HG03442 (cell line): ENCODE measurements at regions not wholly inside any gene's neighbourhood (a gene's known extent, or its start where the extent isn't known, plus 50 kb on each side); places are given as distances from the start of the nearest gene placed in this dataset.
A peak's percentile ranks its signal among the peaks of the same experiment; 100 is the strongest.
"Not testable (repeated sequence)": the region's sequence is repeated elsewhere in the genome, so short reads cannot be mapped to it uniquely, and the experiment has no call there.

Experiments
- ATAC-seq: cut with Tn5 transposase; IDR thresholded peaks from one replicate; pipeline ENCODE4 v1.9.1; 2021; ENCODE audit warnings: mild to moderate bottlenecking, moderate library complexity; ENCODE audit not compliant: unreplicated experiment

- ATAC-seq, result no peak
Measured at GRCh38 chr3:56927855-56928254, 126.1 kb upstream of the ARHGEF3 start.

- no peak for ATAC-seq
Measured at GRCh38 chr3:56926947-56927282, 125.2 kb upstream of the ARHGEF3 start.

DNA sequence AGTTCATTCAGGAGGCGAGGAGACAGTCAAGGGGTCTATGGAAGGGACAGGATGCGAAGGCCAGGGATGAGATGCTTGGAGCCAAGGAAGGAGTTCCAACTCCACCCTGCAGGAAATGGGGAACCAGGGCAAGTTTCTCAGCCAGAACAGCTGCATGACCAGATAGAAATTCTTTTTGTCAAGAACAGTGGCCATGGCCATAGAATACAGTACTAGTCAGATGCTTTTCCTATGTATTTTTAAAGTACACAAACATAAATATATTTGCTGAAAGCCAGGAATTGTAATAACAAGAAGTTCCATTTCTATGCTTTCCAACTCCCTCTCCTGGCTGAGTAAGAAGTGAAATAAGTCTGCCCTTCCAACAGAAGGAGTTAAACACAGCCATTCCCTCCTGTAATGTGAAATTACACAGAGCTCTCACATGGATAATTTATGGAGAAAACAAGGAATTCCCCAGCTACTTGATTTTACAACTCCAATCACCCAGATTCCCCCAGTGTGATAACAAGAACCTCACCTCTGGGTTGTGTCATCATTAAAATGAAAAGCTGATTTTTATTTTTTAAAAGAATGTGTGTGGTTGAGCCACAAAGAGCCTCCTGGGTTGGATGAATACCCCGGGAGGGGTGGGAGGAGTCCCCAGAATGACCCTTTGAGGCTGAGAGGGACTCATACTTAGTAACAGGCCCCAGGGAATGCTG lies 124.6 kb upstream of the ARHGEF3 start:
- ATAC-seq, result no peak

GRCh38 chr3:56924700-56925099 lies 123.0 kb upstream of the ARHGEF3 start:
- not testable (repeated sequence) for ATAC-seq

DNA sequence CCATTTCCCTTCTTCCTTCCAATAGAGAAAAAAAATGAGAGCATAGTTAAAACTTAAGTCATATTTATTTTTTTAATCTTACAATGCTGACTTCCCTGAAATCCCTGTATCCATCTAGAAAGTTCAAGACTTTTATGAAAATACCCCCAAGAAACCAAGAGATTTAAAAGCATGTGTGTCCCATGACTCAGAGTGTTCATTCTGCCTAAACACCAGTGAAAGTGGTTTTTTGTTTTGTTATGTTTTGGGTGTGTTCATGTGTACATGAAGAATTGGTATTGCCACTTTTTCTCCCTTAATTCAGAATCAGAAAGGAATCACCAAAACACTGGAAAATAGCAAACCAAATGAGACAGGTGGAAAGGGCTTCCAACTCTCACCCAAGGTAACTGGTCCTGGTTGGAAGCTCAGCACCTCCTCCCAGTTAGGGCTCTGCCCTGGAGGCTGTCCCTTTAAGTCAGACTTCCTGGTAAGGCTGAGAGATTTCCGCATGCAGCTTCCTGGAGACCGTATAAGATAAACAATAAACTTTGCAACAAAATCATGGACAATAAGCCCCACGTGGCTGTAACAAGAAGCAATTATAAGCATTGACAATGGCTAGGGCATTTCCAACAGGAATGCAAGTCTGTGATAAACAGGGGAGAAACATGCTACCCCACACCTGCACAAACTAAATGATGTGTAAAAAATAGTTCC lies 121.9 kb upstream of the ARHGEF3 start:
- no peak for ATAC-seq

DNA sequence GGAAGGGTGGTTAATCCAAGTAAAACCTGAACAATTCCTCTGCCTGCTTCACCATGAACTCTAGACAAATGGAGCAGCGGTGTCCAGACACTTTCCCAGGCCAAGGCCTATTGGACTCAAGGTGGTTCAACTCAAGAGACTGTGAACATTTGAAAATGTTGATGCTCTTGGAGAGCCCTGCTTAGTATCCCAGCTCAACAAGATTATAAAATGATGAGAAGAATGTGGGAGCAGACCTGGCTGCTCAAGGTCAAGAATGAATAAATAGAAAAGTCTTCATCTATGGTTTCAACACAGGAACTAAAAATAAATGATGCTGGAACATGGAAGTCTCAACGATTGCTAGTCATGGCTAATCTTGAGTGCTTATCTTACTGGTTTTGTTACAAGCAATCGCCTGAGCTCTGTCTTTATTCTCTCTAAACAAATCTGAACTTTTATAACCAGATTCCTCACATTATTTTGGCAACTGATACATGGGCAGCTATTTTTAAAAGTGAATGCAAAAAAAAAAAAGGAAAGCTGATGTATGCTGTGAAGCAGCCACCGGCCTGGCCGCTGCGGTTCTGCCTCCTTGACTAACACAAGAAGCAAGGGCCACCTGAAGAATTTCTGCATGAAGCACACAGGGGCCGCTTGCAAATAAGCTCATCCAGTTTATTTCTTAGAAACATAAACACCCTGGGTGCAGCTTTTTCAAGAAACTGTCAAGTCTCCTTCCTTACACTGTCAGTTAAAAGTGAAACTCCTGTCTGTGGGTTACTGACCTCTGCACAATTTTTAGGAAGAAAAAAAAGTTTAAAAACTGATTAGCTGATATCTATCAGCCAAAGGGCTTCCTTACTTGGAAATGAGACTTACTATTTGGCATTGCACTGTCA lies 120.1 kb upstream of the ARHGEF3 start:
- no peak for ATAC-seq

DNA sequence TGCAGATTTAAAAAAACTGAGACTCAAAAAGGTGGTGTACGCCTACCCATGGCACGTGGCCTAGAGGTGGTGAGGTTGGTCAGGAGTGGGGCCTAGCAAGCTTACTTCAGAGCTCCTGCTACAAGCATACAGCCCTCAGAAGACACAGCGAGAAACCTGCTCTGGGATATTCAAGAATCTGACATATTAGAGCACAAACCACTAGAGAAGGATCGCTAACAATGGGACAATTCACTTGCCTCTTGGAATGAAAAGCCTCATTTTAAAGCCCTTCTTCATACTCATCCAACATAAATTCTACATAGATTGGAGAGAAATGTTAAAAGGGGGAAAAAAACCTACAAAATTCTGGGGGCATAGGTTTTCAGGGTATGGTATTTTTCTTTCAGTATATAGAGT lies 118.0 kb upstream of the ARHGEF3 start:
- ATAC-seq, result no peak

DNA sequence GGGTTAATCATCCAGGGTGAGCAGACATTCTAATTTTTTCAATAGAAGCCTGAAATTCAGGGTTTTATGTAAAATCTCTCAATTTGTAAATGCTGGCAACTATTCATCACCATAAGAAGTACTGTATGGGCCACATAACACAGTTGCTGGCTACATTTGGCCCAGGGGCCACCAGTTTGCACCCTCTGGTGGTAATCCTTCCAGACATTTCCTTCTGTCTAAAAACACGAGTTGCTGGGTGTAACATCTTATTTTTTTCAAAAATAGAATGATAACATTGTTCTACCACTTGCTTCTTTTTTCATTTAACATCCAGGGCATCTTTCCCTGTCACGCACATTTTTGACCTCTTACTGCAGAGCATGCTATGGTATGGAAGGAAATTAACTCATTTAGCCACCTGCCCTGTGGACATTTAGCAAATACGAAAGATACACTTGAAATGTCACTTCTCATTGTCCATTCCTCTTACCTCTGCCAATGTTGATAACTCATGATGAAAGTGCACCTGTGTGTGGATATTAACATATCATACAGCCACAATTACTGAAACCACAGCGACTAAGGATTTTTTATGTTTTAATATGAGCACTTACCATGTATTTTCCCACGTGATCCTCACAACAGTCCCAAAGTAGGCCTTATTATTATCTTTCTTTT lies 117.5 kb upstream of the ARHGEF3 start:
- no peak for ATAC-seq

GRCh38 chr3:56918111-56918568 lies 116.4 kb upstream of the ARHGEF3 start:
- ATAC-seq, result peak; percentile 57

- ATAC-seq, result peak; percentile 60
Measured at GRCh38 chr3:56917361-56918110, 115.8 kb upstream of the ARHGEF3 start.

DNA sequence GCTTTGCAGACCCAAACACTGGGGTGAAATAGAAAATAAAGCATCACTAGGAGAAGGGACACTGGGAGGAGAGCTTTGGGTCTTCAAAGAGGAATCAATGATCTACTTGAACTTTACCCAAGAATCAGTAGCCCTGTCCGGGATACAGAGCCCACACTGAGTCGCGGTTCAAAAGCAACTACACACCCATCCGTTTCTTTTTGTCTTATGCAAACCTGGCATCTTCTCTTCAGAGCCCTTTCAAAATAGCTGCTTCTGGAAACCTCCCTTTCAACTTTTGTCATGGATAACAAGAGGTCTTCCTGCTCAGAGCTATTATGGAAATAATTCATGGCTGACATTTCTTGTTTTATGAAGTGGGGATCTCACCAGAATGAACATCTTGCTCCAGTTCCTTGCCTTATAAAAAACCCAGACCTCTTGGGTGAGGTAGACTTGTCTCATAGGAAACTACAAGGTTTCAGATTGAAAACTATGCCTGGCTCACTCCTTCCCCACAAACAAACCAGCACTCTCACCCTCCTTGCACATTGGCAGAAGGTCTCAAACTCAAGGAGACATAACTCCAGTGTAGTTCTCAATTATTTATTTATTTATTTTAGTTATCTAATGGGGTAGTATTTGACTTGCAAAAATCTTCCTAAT lies 115.1 kb upstream of the ARHGEF3 start:
- ATAC-seq, result no peak

GRCh38 chr3:56915966-56916586 lies 114.3 kb upstream of the ARHGEF3 start:
- peak; percentile 43 for ATAC-seq

DNA sequence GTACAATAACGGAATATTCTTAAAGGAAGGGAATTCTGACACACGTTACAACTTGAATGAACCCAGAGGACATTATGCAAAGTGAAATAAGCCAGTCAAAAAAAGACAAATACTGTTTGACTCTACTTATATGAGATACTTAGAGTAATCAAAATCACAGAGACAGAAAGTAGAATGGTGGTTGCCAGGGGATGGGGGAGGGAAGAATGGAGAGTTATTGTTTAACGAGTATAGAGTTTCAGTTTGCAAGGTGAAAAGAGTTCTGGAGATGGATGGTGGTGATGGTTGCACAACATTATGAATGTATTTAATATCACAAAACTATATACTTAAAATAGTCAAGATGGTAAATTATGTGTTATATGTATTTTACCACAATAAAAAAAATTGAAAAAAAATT lies 112.9 kb upstream of the ARHGEF3 start:
- ATAC-seq, result no peak

DNA sequence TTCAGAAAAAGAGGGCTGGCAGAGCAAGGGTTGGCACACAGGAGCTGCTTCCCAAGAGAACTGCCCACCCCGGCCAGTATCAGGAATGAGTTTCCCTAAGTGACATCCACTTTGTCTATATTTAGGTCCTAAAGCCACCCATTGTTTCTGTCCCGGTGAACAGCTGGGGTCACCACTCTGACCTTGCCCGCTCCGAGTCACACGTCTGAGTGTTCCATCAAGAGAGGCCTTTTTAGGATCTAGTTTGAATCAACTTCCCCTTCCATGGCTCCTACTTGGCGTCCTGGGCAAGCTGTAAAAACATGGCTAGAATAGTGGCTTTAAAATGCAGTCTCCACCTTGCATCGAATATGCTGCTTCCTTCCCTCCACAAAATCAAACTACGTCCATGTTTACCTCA lies 109.6 kb upstream of the ARHGEF3 start:
- ATAC-seq, result no peak

DNA sequence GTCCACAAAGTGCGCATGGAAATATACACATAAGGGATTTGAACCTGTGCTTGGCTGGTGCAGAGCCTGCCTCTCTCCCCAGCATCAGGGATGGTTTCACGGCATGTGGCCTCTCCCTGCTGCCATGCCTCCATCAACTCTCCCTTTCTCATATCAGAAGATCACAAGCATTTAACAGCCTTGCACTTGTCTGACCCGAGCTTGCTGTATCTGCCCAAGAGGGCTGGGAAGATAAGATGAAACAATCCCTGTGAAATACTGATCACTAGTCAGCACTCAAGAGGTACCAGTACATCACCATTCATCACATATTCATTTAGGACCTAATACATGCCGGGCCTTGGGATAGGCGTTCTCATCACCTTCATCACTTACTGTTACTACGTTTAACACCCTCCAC lies 107.6 kb upstream of the ARHGEF3 start:
- ATAC-seq, result no peak

- ATAC-seq, result no peak
Measured at GRCh38 chr3:56908004-56908403, 106.3 kb upstream of the ARHGEF3 start.

GRCh38 chr3:56904552-56905215 lies 102.9 kb upstream of the ARHGEF3 start:
- ATAC-seq, result no peak

DNA sequence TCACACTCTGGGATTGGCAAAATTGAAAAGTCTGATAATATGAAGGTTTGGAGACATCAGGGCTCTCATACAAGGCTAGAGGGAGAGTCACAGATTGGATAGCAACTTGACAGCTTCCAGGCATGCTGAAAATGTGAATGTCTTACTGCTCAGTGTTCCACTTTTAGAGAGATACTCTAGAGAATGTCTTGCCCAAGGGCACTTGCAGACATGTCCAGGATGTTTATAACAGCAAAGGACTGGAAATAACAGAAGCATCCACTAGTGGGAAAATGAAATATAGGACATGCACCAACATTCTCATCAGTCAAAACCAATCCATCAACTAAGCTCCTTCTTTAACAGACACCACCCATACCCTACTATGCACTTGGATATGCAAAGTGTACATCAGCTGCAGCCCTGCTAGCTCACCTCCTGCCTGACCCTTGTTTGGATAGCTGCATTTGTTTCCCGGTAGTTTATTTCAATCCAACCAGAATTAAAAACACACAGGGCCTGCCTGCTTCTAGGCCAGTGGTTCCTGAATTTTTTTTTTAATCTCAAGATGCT lies 101.6 kb upstream of the ARHGEF3 start:
- ATAC-seq, result no peak
